ENCODE measurements at regions not wholly inside any gene's neighbourhood (a gene's known extent, or its start where the extent isn't known, plus 50 kb on each side); places are given as distances from the start of the nearest gene placed in this dataset.

DNA sequence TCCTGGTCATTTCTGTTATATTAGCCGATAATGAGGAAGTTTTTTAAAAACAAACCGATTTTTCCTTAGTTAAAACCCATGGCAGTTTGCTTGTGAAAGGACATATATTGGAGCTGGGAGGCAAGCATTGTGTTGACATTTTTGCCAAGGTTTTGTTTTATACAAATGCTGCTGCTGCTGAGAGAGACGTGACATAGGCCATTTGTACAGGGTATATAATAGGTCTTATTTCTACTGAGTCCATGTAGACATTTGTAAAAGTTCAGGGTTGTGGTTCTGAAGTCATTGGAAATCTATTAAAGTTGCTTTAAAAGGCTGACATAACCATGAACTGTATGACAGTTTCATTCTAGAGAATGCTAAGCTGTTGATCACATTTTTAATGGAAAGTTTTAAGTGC, 424.0 kb upstream of the FANCL start:
- DNase-seq (ENCODE audit: low read depth) = no peak

DNA sequence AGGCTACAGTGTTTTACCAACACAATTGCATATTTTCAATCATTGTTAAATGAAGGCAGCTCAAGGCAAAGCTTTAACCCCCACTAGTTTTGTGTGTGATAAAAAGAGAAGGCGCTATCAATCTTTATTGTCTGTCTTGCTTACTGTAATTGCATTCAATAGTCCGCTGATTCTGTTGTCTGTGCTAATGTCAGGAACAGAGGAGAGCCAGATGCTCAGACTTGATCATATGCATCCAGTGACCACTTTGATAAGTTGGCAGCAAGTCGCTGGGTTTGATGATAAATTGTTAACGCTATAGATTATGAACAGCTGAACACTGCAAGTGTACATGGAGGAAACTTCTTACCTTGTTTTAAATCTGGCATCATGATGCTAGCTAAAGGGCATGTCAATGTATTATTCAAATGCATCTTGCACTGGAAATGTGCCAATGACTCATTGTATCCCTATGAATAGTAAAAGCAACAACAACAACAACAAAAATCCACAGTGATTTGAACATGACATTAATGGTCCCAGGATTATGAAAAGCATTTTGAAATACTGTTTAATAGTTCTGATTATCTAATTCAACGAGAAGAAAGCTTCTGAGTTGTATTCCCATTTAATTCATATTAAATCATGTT, 423.5 kb upstream of the FANCL start:
- DNase-seq (ENCODE audit: low read depth) = no peak

DNA sequence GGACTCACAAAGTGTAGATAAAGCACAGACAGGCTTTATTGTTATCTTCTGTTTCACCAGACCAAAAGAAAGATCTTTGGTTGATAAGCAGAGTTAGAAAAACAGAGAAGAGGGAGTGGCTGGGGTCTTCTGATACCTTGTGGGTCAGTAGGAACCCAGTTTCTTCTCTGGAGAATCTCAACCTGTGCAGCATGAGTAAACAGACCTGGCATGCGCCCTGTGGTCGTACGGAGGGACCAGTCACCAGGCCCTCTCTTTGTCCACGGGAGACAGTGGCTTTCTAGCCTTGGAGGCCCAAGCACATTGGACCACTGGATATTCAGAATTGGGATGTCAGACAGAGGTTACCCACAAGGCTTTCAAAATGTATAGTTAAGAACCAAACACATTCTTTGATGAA, 418.9 kb upstream of the FANCL start:
- DNase-seq (ENCODE audit: low read depth) = no peak

DNA sequence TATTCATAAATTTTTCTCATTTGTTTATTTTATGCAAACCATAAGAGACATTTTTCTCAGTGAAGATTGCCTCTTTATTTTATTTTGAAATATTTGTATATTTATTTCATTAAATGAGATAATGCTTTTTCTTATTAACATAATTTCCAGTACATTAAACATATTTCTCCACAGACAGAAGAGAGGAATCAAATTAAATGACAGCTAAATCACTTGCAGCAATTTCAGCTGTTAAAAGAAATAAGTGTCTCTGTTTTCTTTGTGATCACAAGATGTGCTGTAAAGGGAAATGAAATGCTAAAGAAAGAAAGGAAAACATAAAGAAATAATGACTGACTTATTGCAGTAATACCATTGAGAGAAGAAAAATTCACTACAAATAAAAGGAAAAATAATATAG, 414.0 kb upstream of the FANCL start:
- DNase-seq (ENCODE audit: low read depth) = no peak

DNA sequence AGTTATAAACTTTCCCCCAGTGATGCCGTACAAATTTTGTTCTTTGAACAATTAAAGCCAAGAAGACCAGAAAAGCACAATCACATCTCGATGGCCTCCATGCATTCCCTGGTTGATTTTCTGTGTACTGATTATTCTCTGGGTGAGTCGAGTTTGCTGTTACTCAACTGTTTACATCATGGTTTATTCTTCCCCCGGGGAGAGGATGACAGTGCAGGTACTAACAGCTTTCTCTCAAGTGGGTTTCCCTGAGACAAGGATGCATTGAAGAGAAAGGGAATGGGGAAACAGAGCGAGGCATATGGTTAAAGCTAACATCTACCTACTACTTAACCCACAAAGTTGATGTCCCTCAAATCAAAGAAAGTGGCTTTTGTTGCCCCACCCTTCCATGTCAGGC, 410.8 kb upstream of the FANCL start:
- no peak for DNase-seq (ENCODE audit: low read depth)

DNA sequence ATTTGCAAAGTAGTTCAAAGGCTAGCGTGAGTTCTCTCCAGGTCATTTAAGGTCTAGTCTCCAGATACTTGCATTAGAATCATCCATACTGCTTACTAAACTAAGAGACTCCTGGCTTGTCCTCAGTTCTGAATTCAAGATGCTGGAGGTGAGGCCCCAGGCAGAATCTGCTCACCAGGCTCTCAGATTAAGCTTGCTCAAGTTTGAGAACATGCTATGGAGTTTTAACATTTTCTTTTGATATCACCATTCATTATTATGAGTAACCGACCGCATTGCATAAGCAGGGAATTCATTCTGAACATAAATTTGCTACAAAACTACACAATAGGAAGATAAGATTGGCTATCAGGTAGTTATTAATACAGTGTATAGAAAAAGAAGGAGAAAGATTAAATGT, 409.7 kb upstream of the FANCL start:
- no peak for DNase-seq (ENCODE audit: low read depth)

DNA sequence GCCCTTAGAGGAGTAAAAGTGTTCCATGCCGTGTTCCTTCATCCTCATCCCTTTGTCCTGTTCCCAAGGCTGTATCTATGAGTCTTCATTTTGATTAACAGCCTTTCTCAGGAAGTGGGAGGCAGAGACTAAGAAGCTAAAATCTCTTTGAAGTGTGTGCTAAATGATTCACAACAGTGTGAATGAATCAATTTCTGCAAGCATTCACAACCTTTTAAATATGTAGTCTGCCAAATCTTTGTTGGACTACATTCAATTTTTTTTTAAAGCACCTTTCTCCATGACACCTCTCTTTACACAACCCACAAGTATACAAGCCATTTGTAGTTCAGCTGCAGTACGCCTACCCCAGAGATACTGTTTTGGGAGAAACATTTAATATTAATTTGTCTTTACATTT, 408.6 kb upstream of the FANCL start:
- DNase-seq (ENCODE audit: low read depth) = no peak

DNA sequence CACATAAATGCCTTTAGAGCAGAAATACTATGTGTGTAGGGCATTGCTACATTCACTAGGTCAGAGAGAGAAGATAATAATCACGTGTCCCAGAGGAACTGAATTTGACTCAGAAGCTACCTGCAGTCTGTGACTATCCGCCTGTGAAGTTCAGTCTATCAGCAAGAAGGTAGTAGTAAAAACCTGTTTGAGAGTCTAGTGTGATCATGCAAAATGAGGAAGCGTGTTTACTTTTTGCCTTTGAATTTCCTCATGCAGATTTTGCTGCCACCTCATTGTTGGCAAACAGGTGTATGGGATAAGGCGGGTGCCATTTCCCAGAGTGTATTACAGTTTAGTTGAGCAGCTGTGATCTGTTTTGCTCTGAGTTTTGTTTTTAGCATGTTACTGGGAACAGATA, 403.9 kb upstream of the FANCL start:
- no peak for DNase-seq (ENCODE audit: low read depth)

DNA sequence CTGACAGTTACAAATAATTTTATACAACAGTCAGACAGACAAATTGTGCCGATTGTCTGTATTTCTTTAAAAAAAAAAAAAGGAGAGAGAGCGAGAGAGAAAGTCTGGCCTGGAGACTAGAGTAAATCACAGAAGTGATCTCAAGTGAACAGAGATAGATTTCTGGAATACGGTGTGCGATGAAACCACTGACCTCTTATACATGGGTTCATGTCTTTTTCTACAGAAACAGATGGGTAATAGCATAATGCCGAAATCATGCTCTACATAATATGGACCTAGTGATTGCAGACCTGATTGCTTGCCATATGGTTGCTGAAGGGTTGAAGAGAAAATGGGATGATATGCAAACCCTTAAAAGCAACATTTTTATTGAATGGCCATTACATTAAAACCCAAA, 403.3 kb upstream of the FANCL start:
- no peak for DNase-seq (ENCODE audit: low read depth)

DNA sequence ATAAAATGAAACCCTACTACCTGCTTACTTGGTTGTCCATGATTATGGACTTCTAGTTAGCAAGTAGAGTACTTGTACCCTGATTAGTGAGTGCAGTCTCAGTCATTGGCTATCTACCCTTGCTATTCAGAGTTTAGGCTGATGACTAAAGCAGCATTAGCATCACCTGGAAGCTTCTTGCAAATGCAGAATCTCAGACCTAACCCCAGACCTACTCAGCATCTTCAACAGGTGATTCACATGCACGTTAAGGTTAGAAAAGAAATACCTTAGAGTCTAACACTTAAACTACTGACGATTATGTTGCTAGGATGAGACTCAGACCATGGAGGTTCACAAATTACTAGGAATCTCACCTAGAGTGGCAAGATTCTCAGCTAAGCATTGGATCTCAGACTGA, 399.9 kb upstream of the FANCL start:
- DNase-seq (ENCODE audit: low read depth) = no peak

DNA sequence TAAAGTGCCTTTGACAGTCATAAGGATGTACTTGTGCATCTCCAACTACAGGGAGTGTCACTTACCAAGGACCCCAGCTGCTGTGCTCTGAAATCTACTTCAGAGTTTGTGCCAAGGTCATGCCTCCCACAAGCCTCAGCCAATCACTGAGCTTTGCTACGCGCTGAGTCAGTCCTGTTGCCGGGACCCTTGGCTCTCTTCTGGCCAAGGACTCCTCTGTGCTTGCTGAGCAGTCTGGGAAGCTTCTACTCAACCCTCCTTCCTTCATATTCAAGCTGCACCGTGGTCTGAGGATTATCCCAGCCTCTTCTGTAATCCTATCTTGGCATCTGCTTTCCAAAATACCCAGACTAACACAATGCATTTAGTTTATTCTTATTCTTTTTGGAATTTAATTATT, 398.9 kb upstream of the FANCL start:
- DNase-seq (ENCODE audit: low read depth) = no peak

DNA sequence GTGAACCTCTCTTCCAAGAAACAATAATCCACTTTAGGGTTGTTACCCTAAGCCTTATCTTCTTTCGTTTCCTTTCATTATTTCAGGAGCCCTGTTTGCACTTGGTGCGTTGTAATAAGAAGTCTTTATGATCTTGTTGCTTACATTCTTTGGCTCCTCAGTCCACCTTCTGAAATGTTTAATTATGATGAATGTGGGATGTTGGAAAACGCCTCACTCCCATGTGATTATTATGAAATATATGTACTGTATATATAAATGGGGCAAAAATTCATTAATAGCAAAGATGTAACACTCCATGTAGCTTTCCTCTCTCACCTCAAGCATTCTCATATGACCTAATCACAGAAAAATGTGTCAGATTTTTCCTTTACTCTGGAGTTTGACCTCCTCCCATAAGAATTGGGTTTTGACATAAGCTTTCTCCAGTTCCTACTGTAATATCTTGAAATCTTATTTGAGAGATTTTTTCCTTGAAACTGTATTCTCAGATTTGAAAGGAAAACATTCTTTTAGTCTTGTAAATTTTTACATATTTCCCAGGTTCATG, 397.2 kb upstream of the FANCL start:
- DNase-seq (ENCODE audit: low read depth) = peak; percentile 10

DNA sequence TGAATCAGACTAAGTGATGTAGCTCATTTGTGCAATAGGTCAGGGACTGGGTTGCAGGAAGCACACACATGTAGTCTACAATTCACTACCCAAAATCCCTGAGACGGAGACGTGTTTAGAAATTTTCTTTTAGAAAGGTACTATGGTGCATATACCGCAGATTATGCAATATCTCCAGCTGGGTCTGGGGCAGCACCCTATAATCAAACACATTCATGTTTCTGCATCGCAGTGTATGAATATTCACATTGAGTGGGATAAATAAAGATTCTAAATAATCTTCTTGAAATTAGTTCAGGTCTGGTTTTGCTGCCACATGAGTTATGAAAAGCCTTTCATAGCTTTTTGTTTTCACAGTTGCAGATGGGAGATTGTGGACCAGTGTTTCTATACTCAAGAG, 395.7 kb upstream of the FANCL start:
- DNase-seq (ENCODE audit: low read depth) = no peak

DNA sequence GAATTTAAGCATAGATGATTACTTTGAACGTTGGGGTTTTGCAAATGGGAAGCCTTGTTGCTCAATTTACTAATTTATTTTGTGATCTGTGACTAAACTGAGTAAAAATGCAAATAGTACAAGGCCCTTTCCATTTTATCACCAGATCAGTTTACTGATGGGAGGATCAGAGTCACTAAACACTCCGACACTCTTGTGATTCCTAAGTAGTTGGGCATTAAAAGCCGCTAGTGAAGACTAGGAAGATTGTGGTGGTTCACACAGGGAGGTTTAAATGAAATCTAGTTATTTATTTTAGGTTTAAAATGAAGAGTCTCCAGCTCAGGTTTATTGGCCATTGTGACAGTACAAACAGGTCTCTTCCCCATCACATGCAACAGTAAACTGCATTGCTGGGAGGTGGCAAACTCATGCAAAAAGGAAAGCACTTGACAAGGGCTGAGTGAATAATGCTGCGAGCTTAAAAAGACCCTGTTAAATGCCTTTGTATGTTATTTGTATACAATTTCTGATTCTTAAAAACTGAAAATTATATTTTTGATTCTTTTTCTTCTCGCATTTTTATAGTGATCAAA, 394.8 kb upstream of the FANCL start:
- DNase-seq (ENCODE audit: low read depth) = no peak

DNA sequence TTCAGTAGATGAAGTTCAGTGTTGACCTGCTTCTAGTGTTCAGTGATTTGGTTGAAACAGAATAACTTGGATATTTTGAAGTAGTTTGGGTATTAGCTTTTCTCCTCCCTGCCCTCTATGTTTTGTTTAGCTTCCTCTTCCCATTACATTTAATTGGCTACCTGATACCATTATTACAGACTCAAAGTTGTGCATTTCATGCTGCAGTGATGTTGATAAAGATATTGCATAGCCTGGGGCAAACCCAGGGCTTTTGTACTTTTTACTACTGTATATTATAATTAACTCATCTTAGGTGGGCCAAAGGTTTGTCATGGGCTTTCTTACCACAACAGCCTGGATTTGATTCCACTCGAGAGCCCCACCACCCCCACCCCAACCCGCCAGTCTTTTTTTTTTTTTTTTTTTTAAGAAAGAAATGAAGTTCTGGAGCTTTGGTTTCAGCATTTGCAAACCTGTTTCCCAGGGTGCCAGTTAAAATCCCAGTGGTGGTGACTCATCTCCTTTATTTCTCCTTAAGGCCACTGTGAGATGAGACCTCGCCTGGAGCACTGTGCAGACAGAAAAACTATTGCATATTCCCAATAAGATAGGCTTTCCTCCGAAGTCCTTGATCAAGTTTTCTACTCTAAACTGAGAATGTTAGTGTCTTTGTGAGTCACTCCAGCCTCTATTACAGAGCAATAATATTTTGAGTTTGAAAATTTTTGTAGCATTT, 393.7 kb upstream of the FANCL start:
- DNase-seq (ENCODE audit: low read depth) = peak; percentile 24

DNA sequence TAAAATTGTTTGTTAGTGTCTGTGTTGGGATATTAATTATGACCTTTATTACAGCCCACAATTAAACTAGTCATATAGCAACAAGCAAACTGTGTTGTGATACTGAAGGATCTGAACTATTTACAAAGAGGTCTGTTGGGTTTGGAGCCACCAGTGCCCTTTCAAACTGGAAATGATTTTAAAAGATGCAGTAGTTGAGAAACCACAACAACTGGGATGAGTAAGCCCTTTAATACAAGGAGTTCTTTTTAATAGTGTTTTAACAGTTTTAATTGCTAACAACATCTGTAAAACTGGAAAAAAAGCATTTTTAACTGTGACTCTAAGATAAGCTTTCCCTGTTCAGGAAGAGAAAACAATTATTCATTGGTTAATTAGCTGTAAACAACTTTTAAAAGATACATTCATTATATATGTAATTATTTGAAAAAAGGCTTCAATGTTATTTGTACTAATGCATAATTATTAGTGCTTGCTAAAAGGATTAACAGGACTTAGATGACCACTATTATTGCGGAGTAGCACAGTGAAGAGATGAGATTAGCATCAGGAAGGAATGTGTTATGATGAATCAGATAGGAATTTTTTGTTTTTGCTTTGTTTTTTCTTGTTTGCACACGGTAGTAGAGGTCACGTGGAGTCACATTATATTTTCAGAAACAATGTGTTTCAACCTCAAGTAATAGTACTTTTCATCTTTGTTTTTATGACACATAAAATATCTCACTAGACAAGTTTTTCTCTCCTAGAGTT, 392.7 kb upstream of the FANCL start:
- peak; percentile 46 for DNase-seq (ENCODE audit: low read depth)

DNA sequence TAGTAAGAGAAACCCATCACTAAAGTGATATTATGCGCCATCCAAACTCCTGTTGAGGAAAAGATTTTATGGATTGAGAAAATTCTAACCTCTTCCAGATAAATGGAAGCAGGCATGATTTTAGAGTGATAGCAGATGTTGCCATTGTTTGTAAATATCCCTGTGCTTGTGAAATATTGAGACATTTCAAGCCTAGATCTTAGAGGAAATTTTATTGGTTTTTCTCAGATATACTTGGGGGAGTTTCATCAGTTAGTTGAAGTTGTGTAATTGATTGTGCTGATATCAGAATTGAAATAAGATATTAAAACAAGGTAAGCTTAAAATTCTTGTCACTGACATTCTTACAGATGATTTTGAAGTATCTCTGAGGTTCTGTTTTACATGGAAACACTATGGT, 390.9 kb upstream of the FANCL start:
- no peak for DNase-seq (ENCODE audit: low read depth)

DNA sequence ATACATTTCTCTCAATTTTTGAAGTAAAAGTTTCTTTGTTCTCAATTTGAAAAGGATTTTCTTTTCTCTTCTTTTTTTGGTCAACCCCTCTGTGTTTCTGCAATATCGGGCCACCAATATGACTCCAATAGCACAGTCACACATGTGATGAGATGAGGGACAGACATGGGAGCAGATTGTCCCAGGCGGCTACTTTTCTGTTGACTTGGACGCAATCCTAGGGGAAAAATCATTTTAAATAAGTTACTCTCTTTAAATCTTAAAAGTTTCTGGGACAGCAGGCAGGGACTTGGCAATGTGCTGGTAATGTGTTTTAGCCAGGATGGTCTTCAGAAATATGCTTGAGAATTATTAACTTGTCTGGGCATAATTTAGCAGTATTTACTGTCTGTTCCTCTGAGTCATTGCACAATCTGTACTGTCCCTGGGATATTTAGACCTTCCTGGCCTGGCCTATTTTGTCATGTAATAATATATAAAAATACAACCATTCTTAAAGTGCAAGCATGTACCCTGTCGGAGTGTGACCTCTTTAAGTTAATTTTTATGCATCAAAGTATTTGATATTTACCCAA, 388.5 kb upstream of the FANCL start:
- no peak for DNase-seq (ENCODE audit: low read depth)

DNA sequence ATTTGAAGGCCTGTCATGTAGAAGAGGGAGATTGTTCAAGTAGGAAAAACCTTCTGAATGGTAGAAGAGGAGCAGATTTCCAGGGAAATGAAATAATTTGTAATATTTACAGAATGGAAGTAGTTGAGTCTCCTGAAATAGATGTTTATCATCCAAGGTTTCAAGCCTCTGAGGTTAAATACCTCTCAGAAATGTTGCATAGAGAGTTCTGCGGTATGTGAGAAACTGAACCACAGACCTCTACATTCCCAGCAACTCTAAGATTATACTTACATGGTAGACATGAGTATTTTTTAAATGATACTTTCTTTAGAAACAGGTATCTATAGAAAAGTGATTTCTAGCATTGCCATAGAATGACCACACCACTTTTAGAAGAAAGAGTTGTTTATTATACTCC, 379.8 kb upstream of the FANCL start:
- no peak for DNase-seq (ENCODE audit: low read depth)

DNA sequence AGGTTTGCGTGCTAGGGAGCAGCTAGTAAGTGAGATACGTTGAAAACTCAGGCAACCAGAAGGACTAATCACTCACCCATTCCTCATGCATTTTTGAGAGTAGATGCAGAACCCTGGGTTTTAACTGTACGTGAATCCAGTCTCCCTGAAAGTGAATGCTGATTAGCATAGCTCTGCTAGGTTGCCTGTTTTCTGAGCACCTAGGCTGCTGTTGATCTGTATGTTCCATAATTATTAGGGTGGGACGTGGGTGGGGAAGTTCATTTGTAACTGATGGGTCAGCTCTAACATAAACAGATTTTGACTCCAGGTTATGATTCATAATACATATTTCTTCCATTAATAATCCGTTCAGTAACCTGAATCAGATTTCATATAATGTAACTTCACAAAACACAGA, 379.0 kb upstream of the FANCL start:
- DNase-seq (ENCODE audit: low read depth) = no peak

DNA sequence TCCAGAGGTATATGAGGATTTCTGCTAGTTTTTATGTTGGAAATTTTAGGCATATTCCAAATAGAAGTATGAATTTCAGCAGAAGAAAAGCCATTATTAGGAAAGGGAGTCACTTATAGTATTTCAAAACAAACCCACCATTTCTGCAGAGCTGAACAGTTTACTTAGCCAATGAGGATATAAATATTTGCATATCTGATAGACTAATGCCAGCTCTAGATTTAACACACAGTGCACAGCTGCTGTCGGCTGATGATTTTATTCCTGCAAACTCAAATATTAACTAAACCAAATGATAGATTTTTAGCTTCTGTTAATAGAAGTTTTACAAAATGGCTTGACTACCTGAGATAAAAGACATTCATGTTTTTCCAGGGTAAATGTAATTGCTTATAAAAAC, 375.8 kb upstream of the FANCL start:
- no peak for DNase-seq (ENCODE audit: low read depth)

DNA sequence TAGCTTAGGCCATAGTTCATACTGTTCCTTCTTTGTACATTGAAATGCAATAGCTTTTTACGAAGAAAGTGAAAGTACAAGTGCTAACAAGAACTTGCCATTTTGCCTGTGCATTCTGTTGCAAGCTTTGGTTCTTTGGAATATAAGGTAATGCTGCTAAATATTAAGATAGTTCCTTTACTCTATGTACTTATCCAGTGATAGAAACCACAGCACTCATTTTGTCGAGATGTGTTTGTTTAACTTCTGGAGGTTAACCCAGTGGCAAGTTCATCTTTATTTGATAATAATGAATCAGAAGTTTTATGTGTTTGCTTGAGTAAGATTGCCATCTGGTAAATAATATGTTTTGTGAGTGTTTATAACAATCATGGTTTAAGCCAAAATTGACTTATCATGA, 373.1 kb upstream of the FANCL start:
- no peak for DNase-seq (ENCODE audit: low read depth)

DNA sequence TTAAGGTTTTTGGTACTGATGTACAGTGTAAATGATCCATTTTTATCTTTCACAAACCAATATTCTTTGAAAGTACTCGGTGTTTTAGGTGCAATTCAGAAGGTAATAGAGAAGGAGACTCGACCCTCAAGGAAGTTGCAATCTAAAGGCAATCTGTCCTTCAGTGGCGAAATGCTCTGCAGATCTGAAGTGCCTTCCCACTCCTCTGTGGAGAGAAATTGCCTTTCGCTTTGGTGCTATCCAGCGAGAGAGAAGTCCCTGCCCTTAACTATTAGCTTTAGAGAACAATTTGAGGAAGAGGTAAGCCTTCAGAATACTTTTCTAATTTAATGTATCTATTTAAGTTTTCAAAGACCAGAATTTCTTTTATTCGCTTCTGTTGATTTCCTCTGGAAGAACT, 371.8 kb upstream of the FANCL start:
- DNase-seq (ENCODE audit: low read depth) = no peak
